B cell (primary cell): ENCODE measurements at regions not wholly inside any gene's neighbourhood (a gene's known extent, or its start where the extent isn't known, plus 50 kb on each side); places are given as distances from the start of the nearest gene placed in this dataset.

ENCODE experiments used
- ATAC-seq: fragments of 200-7000 bp; cut with Tn5 transposase; one replicate; pipeline ENCODE4 v1.10.0; 2021; ENCODE audit warnings: low read depth, mild to moderate bottlenecking, moderate number of reproducible peaks, moderate library complexity
- CTCF ChIA-PET: fragments of 350-600 bp; sonication (Branson Sonifier 250); formaldehyde crosslinking; loops from one replicate; lab custom pipeline; 2021; ENCODE audit warnings: antibody characterized with exemption, inconsistent platforms; lab: Charles Lee
- POLR2A ChIA-PET: fragments of 350-600 bp; sonication (Branson Sonifier 250); formaldehyde crosslinking; loops from one replicate; lab custom pipeline; 2021; ENCODE audit warnings: antibody characterized with exemption; lab: Charles Lee
- DNase-seq: peaks from one replicate; pipeline ENCODE4 v3.0.0; 2013
- H2AFZ ChIP-seq: 2 replicates; pipeline ENCODE4 v1.6.1; 2012; ENCODE audit warnings: mild to moderate bottlenecking, low read depth, low read length; ENCODE audit not compliant: insufficient read depth, poor library complexity, severe bottlenecking
- H3K27ac ChIP-seq, 2 donors: 1 replicate in 1 of 2; 2 replicates in 1 of 2; pipeline ENCODE4 v1.5.1; 2012 to 2013; ENCODE audit warnings: low read length in 2 of 2, mild to moderate bottlenecking in 2 of 2, moderate library complexity in 1 of 2
- H3K27me3 ChIP-seq, 4 experiments: fragments of 200-600 bp in 1 of 4; sonication (generic) in 1 of 4; replicated peaks in 1 of 4; 1 replicate in 2 of 4; 2 replicates in 2 of 4; pipeline versions ENCODE4 v1.6.1 to v1.7.0; 2013 to 2016; ENCODE audit warnings: low read length in 3 of 4, mild to moderate bottlenecking in 2 of 4, mixed read lengths in 1 of 4, moderate library complexity in 1 of 4; ENCODE audit not compliant: insufficient read depth in 4 of 4, control insufficient read depth in 3 of 4; ENCODE audit errors: control extremely low read depth in 1 of 4
- H3K36me3 ChIP-seq, 2 experiments: replicated peaks in 1 of 2; 1 replicate in 1 of 2; 2 replicates in 1 of 2; pipeline versions ENCODE4 v1.6.1 to v1.7.1; 2013; ENCODE audit warnings: low read length in 1 of 2; ENCODE audit not compliant: insufficient read depth in 2 of 2, control insufficient read depth in 1 of 2; ENCODE audit errors: control extremely low read depth in 1 of 2, extremely low read depth in 1 of 2
- H3K4me1 ChIP-seq, 2 donors: fragments of 200-600 bp in 1 of 2; sonication (generic) in 1 of 2; 1 replicate in 1 of 2; 2 replicates in 1 of 2; pipeline versions ENCODE4 v1.5.1 to v1.6.1; 2013 to 2017; ENCODE audit warnings: low read length in 2 of 2; ENCODE audit not compliant: control insufficient read depth in 2 of 2, insufficient read depth in 2 of 2
- H3K4me2 ChIP-seq: replicated peaks from 2 replicates; pipeline ENCODE3; 2012; ENCODE audit warnings: mild to moderate bottlenecking, low read depth, low read length; ENCODE audit not compliant: poor library complexity, severe bottlenecking
- H3K4me3 ChIP-seq, 5 experiments: fragments of 200-600 bp in 1 of 5; sonication (generic) in 1 of 5; 1 replicate in 3 of 5; 2 replicates in 2 of 5; pipeline versions ENCODE4 v1.5.1 to v1.7.0; 2011 to 2016; ENCODE audit warnings: low read length in 4 of 5, mild to moderate bottlenecking in 4 of 5, low read depth in 2 of 5, control low read depth in 1 of 5, moderate library complexity in 1 of 5; ENCODE audit not compliant: insufficient read depth in 1 of 5; ENCODE audit errors: control extremely low read depth in 1 of 5, extremely low read depth in 1 of 5
- H3K79me2 ChIP-seq: fragments of 200-600 bp; sonication (generic); one replicate; pipeline ENCODE4 v1.6.0; 2016; ENCODE audit warnings: low read length; ENCODE audit not compliant: control insufficient read depth, insufficient read depth
- H3K9ac ChIP-seq: fragments of 200-600 bp; sonication (generic); 2 replicates; pipeline ENCODE4 v1.6.1; 2017; ENCODE audit warnings: mild to moderate bottlenecking, low read length, moderate library complexity
- H3K9me3 ChIP-seq, 3 donors: one replicate each; pipeline versions ENCODE4 v1.6.1 to v1.7.1; 2013; ENCODE audit warnings: low read length in 2 of 3; ENCODE audit not compliant: control insufficient read depth in 2 of 3, insufficient read depth in 1 of 3; ENCODE audit errors: control extremely low read depth in 1 of 3
- H4K20me1 ChIP-seq: 2 replicates; pipeline ENCODE4 v1.6.0; 2012; ENCODE audit warnings: mild to moderate bottlenecking, low read length; ENCODE audit not compliant: insufficient read depth, control insufficient read depth, poor library complexity, severe bottlenecking
- H3K27ac Mint-ChIP-seq: one replicate; pipeline ENCODE4 v1.8.0; 2021; ENCODE audit warnings: mixed read lengths
- H3K27me3 Mint-ChIP-seq: one replicate; pipeline ENCODE4 v1.8.0; 2021; ENCODE audit warnings: mixed read lengths
- H3K4me1 Mint-ChIP-seq: one replicate; pipeline ENCODE4 v1.8.0; 2021; ENCODE audit warnings: mixed read lengths
- H3K4me3 Mint-ChIP-seq: one replicate; pipeline ENCODE4 v1.8.0; 2021; ENCODE audit warnings: mixed read lengths
- H3K9me3 Mint-ChIP-seq: one replicate; pipeline ENCODE4 v1.8.0; 2022; ENCODE audit warnings: mixed read lengths; ENCODE audit not compliant: insufficient read depth
- CTCF ChIP-seq: fragments of 200-600 bp; IDR thresholded peaks from one replicate; pipeline ENCODE4 v1.8.0; 2022; ENCODE audit warnings: antibody characterized with exemption, mild to moderate bottlenecking
- EZH2 ChIP-seq: IDR thresholded peaks from 2 replicates; pipeline ENCODE4 v1.6.1; 2012; ENCODE audit warnings: borderline replicate concordance, low read depth, mild to moderate bottlenecking, moderate library complexity, low read length; ENCODE audit not compliant: insufficient read depth, poor library complexity, severe bottlenecking
- WGBS: methylation state at CpG from one replicate; pipeline ENCODE4 v1.1.5; 2013; ENCODE audit warnings: missing lambda C conversion rate; ENCODE audit not compliant: insufficient coverage; 5-methylcytosine and 5-hydroxymethylcytosine counted together
- intact Hi-C: fragments of 100-400 bp; cut with micrococcal nuclease; formaldehyde crosslinking; loops from one replicate; pipeline ENCODE4 v1.10.0; 2022

- peaks cover 2% of the 10 kb centered on the region for H3K9me3 Mint-ChIP-seq
- DNase-seq, result no peak
- no peak overlapping the region for H3K4me3 ChIP-seq
- peaks cover 0 to 8% (median 0%) of the 10 kb centered on the region in 3 donors for H3K9me3 ChIP-seq
- H3K27me3 ChIP-seq, result no peaks in the 10 kb centered on the region
- no peaks in the 10 kb centered on the region for H4K20me1 ChIP-seq
- H3K36me3 ChIP-seq, result no peaks in the 10 kb centered on the region
- H3K79me2 ChIP-seq, result no peaks in the 10 kb centered on the region
- WGBS, result 67% methylated on average over 1 of the region's 1 CpG
- no peak overlapping the region for H3K27ac ChIP-seq
- no peak overlapping the region for H3K27ac Mint-ChIP-seq
- no peak for TF ChIP-seq EZH2
- TF ChIP-seq CTCF, result no peak
- no peak overlapping the region for H3K4me3 Mint-ChIP-seq
- no peak for ATAC-seq
- H3K27me3 Mint-ChIP-seq, result no peaks in the 10 kb centered on the region
- H3K4me1 Mint-ChIP-seq, result no peaks in the 10 kb centered on the region
- H2AFZ ChIP-seq, result no peak overlapping the region
- no peak overlapping the region for H3K4me2 ChIP-seq
- no peak overlapping the region for H3K9ac ChIP-seq
- ChIA-PET CTCF (no interaction called here), POLR2A (no interaction called here)
- intact Hi-C loops, result no loop called here
- H3K4me1 ChIP-seq, result no peaks in the 10 kb centered on the region
Observed at GRCh38 chr7:68218461-68218860, 1221.8 kb downstream of the TYW1 start.

GRCh38 chr7:68222311-68222710, 1225.7 kb downstream of the TYW1 start:
- 71% methylated on average over 1 of the region's 1 CpG for WGBS
- intact Hi-C loops, result no loop called here
- H3K27me3 Mint-ChIP-seq, result no peaks in the 10 kb centered on the region
- POLR2A ChIA-PET, result no interaction called here
- no peaks in the 10 kb centered on the region for H3K36me3 ChIP-seq
- DNase-seq (no peak), ATAC-seq (no peak)
- no peak overlapping the region for H3K4me3 ChIP-seq
- H3K4me1 ChIP-seq, result no peaks in the 10 kb centered on the region
- H3K27me3 ChIP-seq, result no peaks in the 10 kb centered on the region
- H3K79me2 ChIP-seq, result no peaks in the 10 kb centered on the region
- no peak overlapping the region for H3K4me3 Mint-ChIP-seq
- H2AFZ ChIP-seq, result no peak overlapping the region
- no peaks in the 10 kb centered on the region for H3K4me1 Mint-ChIP-seq
- CTCF ChIA-PET, result no interaction called here
- peaks cover 0 to 9% (median 0%) of the 10 kb centered on the region in 3 donors for H3K9me3 ChIP-seq
- no peak overlapping the region for H3K27ac Mint-ChIP-seq
- TF ChIP-seq EZH2, result no peak
- TF ChIP-seq CTCF, result no peak
- no peak overlapping the region for H3K9ac ChIP-seq
- H3K9me3 Mint-ChIP-seq, result peaks cover 5% of the 10 kb centered on the region
- H3K4me2 ChIP-seq, result no peak overlapping the region
- no peaks in the 10 kb centered on the region for H4K20me1 ChIP-seq
- H3K27ac ChIP-seq, result no peak overlapping the region
